HG03045 (cell line): ENCODE measurements at regions not wholly inside any gene's neighbourhood (a gene's known extent, or its start where the extent isn't known, plus 50 kb on each side); places are given as distances from the start of the nearest gene placed in this dataset.

ENCODE experiments used
- ATAC-seq: cut with Tn5 transposase; IDR thresholded peaks from one replicate; pipeline ENCODE4 v1.9.1; 2021; ENCODE audit warnings: mild to moderate bottlenecking, moderate library complexity; ENCODE audit not compliant: unreplicated experiment

GRCh38 chr7:116142850-116143249, 67.5 kb upstream of the TES start:
- no peak for ATAC-seq

DNA sequence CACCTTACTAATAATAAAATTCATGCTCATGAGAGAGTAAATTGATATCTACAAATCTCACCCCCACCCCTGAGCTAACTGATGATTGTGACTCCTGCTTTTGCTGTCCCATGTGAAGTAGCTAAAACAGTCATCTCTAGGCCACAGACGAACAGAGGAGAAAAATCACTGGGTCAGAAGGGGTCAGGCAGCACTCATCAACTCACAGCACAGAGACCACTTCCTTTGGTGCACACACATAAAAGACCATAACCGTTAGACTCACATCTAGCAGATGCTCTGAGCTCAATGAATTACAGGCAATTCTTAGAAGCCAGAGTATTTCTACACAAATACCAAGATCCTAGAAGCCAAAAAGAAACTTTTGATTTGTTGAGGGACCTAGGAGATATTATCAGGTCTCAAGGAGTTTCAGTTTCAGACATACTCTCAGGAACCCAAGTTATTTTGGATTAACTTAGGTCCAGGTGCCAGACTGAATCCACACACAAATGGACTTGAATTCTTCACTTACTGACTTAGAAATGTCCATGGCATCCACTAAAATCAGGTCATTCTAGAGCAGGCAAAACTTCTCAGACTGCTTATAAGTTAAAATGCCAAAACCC, 65.0 kb upstream of the TES start:
- ATAC-seq = peak; percentile 50

DNA sequence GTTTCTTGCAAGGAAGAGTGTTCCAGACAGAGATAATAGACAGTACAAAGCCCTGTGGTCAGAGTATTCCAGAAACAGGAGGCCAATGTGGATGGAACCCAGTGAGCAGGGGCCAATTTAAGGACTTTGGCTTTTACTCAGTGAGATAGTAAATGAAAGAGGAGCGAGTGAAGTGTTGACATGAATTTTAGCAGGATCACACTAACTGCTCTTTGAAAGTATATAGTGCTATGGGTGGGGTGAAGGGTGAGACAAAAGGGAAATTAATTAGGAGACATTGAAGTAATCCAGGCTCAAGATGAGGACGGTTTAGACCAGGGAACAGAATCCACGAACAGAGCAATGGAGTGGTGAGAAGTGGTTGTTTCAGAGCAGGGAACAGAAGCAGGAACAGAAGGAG, 62.2 kb upstream of the TES start:
- no peak for ATAC-seq

DNA sequence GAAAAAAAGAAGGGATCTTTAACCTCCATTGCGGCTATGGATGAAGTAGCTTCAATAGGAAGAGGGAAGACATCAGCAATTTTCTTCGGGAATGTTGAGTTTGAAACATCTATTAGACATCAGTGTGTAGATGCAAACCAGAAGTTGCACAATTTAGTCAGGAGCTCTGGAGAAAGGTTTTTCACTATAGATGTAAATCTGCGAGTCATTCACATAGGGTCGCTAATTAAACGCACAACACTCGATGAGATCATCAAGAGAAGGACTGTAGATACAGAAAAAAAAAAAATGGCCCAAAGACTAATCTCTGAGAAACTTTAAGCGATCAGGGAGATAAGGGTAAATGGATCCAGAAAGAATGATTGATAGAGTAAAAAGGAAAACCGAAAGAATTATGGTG, 61.7 kb upstream of the TES start:
- no peak for ATAC-seq

GRCh38 chr7:116150588-116150987, 59.8 kb upstream of the TES start:
- peak; percentile 72 for ATAC-seq

GRCh38 chr7:116152276-116152675, 58.1 kb upstream of the TES start:
- ATAC-seq = no peak

GRCh38 chr7:116153050-116153449, 57.3 kb upstream of the TES start:
- no peak for ATAC-seq

- ATAC-seq = no peak
These were observed 50.6 kb upstream of the TES start for GRCh38 chr7:116159711-116160110.
